ENCODE measurements at regions not wholly inside any gene's neighbourhood (a gene's known extent, or its start where the extent isn't known, plus 50 kb on each side); places are given as distances from the start of the nearest gene placed in this dataset.
A peak's percentile ranks its signal among the peaks of the same experiment; 100 is the strongest.

- Histone ChIP-seq H3K4me3 (replicated peaks in 1 of 3; ENCODE audit: insufficient read depth in 1 of 3, low read depth in 2 of 3, low read length in 3 of 3) (no peak overlapping the region), H4K20me1 (ENCODE audit: insufficient read depth, low read length) (no peaks in the 10 kb centered on the region), H3K36me3 (replicated peaks in 1 of 2; ENCODE audit: control insufficient read depth in 1 of 2, insufficient read depth in 2 of 2, low read length in 2 of 2) (no peaks in the 10 kb centered on the region), H3K27ac (ENCODE audit: extremely low read length, insufficient read depth, low read length) (no peak overlapping the region), H3K27me3 (ENCODE audit: control insufficient read depth in 1 of 2, insufficient read depth in 2 of 2, low read length in 2 of 2) (no peaks in the 10 kb centered on the region), H3K9ac (ENCODE audit: insufficient read depth, low read depth, low read length) (no peak overlapping the region), H3K4me1 (ENCODE audit: insufficient read depth, low read length) (no peaks in the 10 kb centered on the region), H3K79me2 (ENCODE audit: insufficient read depth, low read length) (no peaks in the 10 kb centered on the region), H2AFZ (ENCODE audit: low read length) (no peak overlapping the region), H3K9me3 (ENCODE audit: low read length) (no peaks in the 10 kb centered on the region; the same call in 1 of the 2 replicates), H3K4me2 (ENCODE audit: low read depth, low read length) (no peak overlapping the region)
- 75% methylated on average over 4 of the region's 4 CpGs for WGBS (ENCODE audit: low lambda C conversion rate)
- FAIRE-seq (no peak), DNase-seq (ENCODE audit: low spot score) (no peak), ATAC-seq (no peak)
- no TSS peak for BruUV-seq (replicated peaks)
- intact Hi-C loops (cut with micrococcal nuclease; ENCODE audit: unreplicated experiment) (no loop called here), in situ Hi-C loops (cut with HindIII; ENCODE audit: extremely low pct_ligation_motif_present, low pct_unique_long_range_greater_than_20kb) (no loop called here)
- TF ChIP-seq SMC3 (IDR thresholded peaks at IDR 0.05; ENCODE audit: low read length), result 0 out of 2 replicates have a peak, but pooled peaks have one; percentile 2
- TF ChIP-seq PRDM4 (CRISPR knock-in tag; IDR thresholded peaks at IDR 0.05; ENCODE audit: borderline replicate concordance), result no peak
- TF ChIP-seq STAG1 (CRISPR knock-in tag; IDR thresholded peaks at IDR 0.05), result peak; percentile 27; the same call in 1 of the 2 replicates
- ChIA-PET CTCF (ENCODE audit: low intra/inter-chr PET ratio, low total read pairs) (no interaction called here), POLR2A (no interaction called here)
Observed at GRCh38 chr3:177307391-177307790, 110.1 kb upstream of the TBL1XR1 start.

- Histone ChIP-seq H3K27ac (ENCODE audit: extremely low read length, insufficient read depth, low read length) (no peak overlapping the region), H3K4me3 (replicated peaks in 1 of 3; ENCODE audit: insufficient read depth in 1 of 3, low read depth in 2 of 3, low read length in 3 of 3) (no peak overlapping the region), H3K9ac (ENCODE audit: insufficient read depth, low read depth, low read length) (no peak overlapping the region), H2AFZ (ENCODE audit: low read length) (no peak overlapping the region), H3K36me3 (replicated peaks in 1 of 2; ENCODE audit: control insufficient read depth in 1 of 2, insufficient read depth in 2 of 2, low read length in 2 of 2) (no peaks in the 10 kb centered on the region), H3K9me3 (ENCODE audit: low read length) (no peaks in the 10 kb centered on the region; the same call in 1 of the 2 replicates), H3K27me3 (ENCODE audit: control insufficient read depth in 1 of 2, insufficient read depth in 2 of 2, low read length in 2 of 2) (no peaks in the 10 kb centered on the region), H3K4me1 (ENCODE audit: insufficient read depth, low read length) (no peaks in the 10 kb centered on the region), H4K20me1 (ENCODE audit: insufficient read depth, low read length) (no peaks in the 10 kb centered on the region), H3K79me2 (ENCODE audit: insufficient read depth, low read length) (no peaks in the 10 kb centered on the region), H3K4me2 (ENCODE audit: low read depth, low read length) (no peak overlapping the region)
- DNase-seq (ENCODE audit: low spot score) (no peak), ATAC-seq (no peak), FAIRE-seq (no peak)
- intact Hi-C loops (cut with micrococcal nuclease; ENCODE audit: unreplicated experiment) (no loop called here), in situ Hi-C loops (cut with HindIII; ENCODE audit: extremely low pct_ligation_motif_present, low pct_unique_long_range_greater_than_20kb) (no loop called here)
- no TSS peak for BruUV-seq (replicated peaks)
- ChIA-PET POLR2A (no interaction called here), CTCF (ENCODE audit: low intra/inter-chr PET ratio, low total read pairs) (no interaction called here)
- TF ChIP-seq ZBTB1 (CRISPR knock-in tag; IDR thresholded peaks at IDR 0.05; ENCODE audit: borderline replicate concordance) (no peak), KDM6A (CRISPR knock-in tag; IDR thresholded peaks at IDR 0.05; ENCODE audit: low read depth) (no peak), SMAD1 (CRISPR knock-in tag; IDR thresholded peaks at IDR 0.05; ENCODE audit: borderline replicate concordance, low read depth) (no peak), ZNF280B (CRISPR knock-in tag; IDR thresholded peaks at IDR 0.05; ENCODE audit: borderline replicate concordance) (no peak), ZNF781 (CRISPR knock-in tag; IDR thresholded peaks at IDR 0.05; ENCODE audit: borderline replicate concordance, not compliant biosample characterization) (no peak), SP140L (CRISPR knock-in tag; IDR thresholded peaks at IDR 0.05; ENCODE audit: borderline replicate concordance) (no peak), HDAC1 (CRISPR knock-in tag; IDR thresholded peaks at IDR 0.05) (no peak)
- 41% methylated on average over 5 of the region's 5 CpGs for WGBS (ENCODE audit: low lambda C conversion rate)
Observed at GRCh38 chr3:177307826-177308225, 110.5 kb upstream of the TBL1XR1 start.
